WI38 (cell line): ENCODE measurements at regions not wholly inside any gene's neighbourhood (a gene's known extent, or its start where the extent isn't known, plus 50 kb on each side); places are given as distances from the start of the nearest gene placed in this dataset.
"Not testable (repeated sequence)": the region's sequence is repeated elsewhere in the genome, so short reads cannot be mapped to it uniquely, and the experiment has no call there.

ENCODE experiments used
- H3K4me3 ChIP-seq: 2 replicates; pipeline ENCODE4 v1.5.1; 2011; ENCODE audit warnings: low read depth, mild to moderate bottlenecking, control low read depth, low read length
- CTCF ChIP-seq: IDR thresholded peaks from 2 replicates; pipeline ENCODE4 v1.5.1; 2012; ENCODE audit warnings: low read depth, mild to moderate bottlenecking, control low read depth, low read length

DNA sequence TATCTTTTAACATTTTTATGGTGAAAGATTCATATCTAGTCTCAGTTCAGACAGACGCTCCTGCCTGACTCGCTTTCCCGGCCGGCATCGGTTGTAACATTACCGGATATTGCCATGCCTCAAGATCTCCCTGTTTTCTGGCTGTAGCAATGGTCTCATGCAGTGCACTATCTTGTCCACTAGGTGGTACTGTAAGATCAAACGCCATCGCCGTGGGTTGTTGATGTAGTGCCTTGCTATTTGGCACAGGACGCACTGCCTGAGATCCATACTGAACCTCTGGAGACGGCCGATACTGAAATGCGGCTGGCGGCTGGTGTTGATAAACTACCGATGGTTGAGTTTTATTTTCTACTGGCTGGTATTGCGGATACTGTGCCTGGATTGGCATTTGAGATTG, 75.9 kb upstream of the ZNF195 start:
- H3K4me3 ChIP-seq, result not testable (repeated sequence)
- TF ChIP-seq CTCF, result peak; percentile 64

DNA sequence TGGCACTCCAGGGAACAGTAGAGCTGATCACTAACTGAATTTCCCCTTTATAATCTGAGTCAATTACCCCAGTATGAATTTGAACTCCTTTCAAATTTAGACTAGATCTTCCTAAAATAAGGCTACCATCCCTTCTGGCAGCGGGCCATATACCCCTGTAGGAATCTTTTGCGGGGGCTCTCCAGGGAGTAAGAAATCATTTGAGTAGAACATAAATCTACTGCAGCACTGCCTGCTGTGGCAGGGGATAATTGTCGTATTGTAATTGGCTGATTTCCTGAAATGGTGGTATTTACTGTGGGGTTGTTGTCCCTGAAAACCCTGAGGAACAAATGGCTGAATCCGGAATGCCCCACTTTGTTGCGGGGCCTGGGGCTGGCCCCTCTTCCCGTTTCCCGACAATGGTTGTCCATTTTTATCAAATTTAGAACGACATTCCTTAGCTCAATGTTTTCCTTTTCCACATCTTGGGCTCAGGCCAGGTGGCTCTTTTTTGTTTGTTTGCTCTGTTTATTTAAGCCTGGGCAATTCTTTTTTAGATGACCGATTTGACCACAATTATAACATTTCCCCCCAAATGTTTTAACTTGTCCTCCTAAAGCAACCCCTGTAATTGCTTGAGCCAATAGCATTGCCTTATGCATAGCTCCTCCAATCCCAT, 74.8 kb upstream of the ZNF195 start:
- H3K4me3 ChIP-seq, result not testable (repeated sequence)

GRCh38 chr11:3450822-3451221, 71.9 kb upstream of the ZNF195 start:
- not testable (repeated sequence) for H3K4me3 ChIP-seq

DNA sequence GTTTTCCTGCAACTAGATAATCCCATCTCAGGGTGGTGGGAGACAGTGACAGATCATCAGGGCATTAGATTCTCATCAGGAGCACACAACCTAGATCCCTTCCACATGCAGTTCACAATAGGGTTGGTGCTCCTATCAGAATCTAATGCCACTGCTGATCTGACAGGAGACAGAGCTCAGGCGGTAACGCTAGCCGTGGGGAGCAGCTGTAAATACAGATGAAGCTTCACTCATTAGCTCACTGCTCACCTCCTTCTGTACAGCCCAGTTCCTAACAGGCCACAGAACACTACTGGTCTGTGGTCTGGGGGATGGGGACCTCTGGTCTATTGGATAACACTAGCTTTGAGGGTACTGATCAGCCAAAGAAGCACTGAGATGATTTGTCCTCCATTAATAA, 66.6 kb upstream of the ZNF195 start:
- H3K4me3 ChIP-seq, result not testable (repeated sequence)

DNA sequence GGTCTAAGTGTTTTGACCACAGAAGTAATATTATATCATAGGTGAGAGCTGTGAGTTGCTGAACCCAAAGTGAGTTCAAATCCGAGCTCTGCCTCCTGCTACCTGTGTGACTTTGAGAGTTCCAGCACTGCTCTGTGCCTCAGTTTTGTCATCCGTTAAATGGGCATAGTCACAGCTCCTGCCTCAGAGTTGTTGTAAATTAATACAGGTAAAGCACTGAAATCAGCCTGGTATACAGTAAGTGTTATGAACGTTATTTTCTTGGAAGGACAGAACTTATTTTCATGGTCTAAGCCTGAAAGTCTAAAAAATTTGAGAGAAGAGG, 65.4 kb upstream of the ZNF195 start:
- H3K4me3 ChIP-seq, result not testable (repeated sequence)

DNA sequence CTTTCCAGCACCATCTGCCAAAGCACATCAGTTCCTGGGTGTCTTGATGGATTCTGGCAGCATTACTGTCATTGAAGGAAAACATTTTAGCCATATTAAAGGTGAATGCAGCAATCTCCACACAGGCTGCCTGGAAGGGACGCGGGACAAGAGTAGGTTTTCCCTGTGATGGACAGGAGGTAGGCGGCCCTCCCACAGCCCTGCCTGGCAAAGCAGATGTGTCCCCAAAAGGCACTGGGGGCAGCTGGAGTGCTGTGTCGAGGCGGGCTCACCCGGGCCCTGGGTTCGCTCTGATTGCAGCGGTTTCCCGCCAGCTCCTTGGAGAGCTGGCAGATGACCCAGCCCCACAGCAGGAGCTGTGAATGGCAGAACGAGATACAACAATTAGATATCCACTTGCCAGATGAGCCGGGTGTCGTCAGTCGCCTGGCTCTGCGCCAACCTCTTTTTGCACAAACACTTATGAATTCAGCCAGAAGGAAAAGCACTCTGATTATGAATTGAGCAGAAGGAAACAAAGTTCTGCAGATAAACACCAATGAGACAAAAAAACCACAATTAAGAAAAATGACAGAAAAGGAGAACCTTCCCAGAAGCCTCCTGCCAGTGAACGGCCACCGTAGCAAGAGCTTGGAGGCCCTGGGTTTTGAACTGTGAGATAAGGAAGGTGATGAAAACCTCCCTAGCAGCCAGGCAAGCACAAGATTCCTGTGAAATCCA, 64.9 kb upstream of the ZNF195 start:
- not testable (repeated sequence) for H3K4me3 ChIP-seq

DNA sequence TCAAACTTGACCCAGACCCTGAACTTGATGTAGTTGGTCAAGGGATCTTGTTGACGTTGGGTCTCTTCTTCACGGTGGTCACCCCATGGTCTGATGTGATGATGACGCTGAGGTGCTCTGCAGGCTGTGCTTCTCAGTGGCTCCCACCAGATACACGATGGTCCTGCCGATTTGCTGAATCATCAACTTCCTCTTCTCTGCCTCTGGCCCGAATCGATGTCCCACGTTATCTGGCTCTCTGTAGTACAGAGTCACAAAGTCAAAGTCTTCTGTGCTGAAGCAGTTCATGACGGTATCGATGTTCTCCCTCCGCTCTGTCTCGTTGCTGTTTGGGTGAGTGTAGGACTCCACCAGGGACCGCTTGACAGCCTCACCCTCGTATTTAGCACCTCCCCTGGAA, 58.5 kb upstream of the ZNF195 start:
- H3K4me3 ChIP-seq, result not testable (repeated sequence)

DNA sequence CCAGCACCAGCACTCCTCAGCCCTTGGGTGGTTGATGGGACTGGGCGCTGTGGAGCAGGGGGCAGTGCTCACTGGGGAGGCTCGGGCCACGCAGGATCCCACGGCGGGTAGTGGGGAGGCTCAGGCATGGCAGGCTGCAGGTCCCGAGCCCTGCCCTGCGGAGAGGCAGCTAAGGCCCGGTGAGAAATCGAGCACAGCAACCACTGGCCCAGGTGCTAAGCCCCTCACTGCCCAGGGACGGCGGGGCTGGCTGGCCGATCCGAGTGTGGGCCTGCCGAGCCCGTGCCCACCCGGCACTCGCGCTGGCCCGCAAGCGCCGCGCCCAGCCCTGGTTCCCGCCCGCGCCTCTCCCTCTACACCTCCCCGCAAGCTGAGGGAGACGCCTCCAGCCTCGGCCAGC, 56.0 kb upstream of the ZNF195 start:
- no peak overlapping the region for H3K4me3 ChIP-seq
- no peak for TF ChIP-seq CTCF

DNA sequence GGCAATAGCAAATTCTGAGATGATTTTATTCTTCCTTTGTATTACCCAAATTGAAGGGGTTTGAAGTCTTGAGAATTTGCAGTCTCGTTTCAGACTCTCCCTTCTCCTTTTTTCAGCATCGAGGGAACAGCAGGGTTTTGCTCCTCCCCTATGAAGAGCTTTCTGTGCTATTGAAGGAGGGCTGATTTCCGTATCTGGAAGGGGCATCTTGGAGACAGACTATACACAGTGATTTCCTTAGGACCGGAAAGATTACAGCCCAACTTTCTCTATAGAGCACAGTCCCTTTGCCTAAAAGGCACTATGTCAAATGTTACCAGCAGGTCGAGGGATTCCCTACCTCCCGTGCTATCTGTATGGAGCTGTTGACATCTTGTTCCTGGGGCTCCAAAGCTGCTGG, 50.2 kb upstream of the ZNF195 start:
- not testable (repeated sequence) for H3K4me3 ChIP-seq
